ENCODE measurements at regions not wholly inside any gene's neighbourhood (a gene's known extent, or its start where the extent isn't known, plus 50 kb on each side); places are given as distances from the start of the nearest gene placed in this dataset.

GRCh38 chr3:187916072-187916471 lies 170.8 kb upstream of the BCL6 start:
- TF ChIP-seq CTCF (IDR thresholded peaks at IDR 0.05) (no peak), MAX (IDR thresholded peaks at IDR 0.05) (no peak), MYC (IDR thresholded peaks at IDR 0.05; ENCODE audit: borderline replicate concordance, low read length) (no peak), KDM5A (IDR thresholded peaks at IDR 0.05) (no peak), EP300 (IDR thresholded peaks at IDR 0.05) (no peak), POLR2A (IDR thresholded peaks at IDR 0.05; ENCODE audit: low read length) (no peak), NFE2L2 (conservative IDR thresholded peaks at IDR 0.05; ENCODE audit: low read length) (no peak), ZNF302 (CRISPR knock-in tag; IDR thresholded peaks at IDR 0.05) (no peak), SMC3 (IDR thresholded peaks at IDR 0.05) (no peak), FOSL2 (IDR thresholded peaks at IDR 0.05) (no peak), FOSL2 (CRISPR knock-in tag; IDR thresholded peaks at IDR 0.05) (no peak), FOXS1 (CRISPR knock-in tag; IDR thresholded peaks at IDR 0.05) (no peak), BHLHE40 (IDR thresholded peaks at IDR 0.05; ENCODE audit: low read depth, low read length) (no peak), CHD4 (IDR thresholded peaks at IDR 0.05; ENCODE audit: borderline replicate concordance) (no peak)

All from A549 (cell line).